ENCODE measurements at regions not wholly inside any gene's neighbourhood (a gene's known extent, or its start where the extent isn't known, plus 50 kb on each side); places are given as distances from the start of the nearest gene placed in this dataset.

DNA sequence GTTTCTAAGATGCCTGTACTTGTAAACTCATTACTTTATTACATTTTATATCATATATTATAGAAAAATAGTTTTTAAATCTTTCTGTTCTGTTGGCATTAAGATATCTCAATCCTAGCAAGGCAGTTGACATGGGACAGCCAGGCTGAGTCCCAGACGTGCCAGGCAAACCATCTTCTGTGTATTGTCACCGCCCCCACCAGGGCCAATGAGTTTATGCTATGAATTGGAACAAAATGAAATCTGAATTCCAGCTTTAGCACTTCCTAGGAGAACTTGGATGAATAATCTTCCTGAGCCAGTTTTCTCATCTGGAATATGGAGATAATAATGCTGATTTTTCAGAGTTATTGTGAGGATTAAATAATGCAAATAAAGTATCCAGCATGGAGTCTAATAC lies 79.9 kb upstream of the GSX1 start (continued):
- TF ChIP-seq ZNF589 (CRISPR knock-in tag; conservative IDR thresholded peaks at IDR 0.05) (no peak), SRSF4 (IDR thresholded peaks at IDR 0.05; ENCODE audit: low read depth, low read length, poor library complexity, severe bottlenecking) (no peak), ZNF563 (CRISPR knock-in tag; IDR thresholded peaks at IDR 0.05) (no peak), ZNF205 (CRISPR knock-in tag; IDR thresholded peaks at IDR 0.05) (no peak), SMC3 (IDR thresholded peaks at IDR 0.05; ENCODE audit: low read length) (peak; percentile 56), ISX (CRISPR knock-in tag; conservative IDR thresholded peaks at IDR 0.05) (no peak), SOX6 (IDR thresholded peaks at IDR 0.05) (no peak), SOX6 (CRISPR knock-in tag; IDR thresholded peaks at IDR 0.05) (no peak), MXD4 (CRISPR knock-in tag; IDR thresholded peaks at IDR 0.05) (no peak), NKX3-1 (CRISPR knock-in tag; IDR thresholded peaks at IDR 0.05) (no peak), ZNF446 (CRISPR knock-in tag; IDR thresholded peaks at IDR 0.05) (no peak)
- TF ChIP-seq, protein P1, sequence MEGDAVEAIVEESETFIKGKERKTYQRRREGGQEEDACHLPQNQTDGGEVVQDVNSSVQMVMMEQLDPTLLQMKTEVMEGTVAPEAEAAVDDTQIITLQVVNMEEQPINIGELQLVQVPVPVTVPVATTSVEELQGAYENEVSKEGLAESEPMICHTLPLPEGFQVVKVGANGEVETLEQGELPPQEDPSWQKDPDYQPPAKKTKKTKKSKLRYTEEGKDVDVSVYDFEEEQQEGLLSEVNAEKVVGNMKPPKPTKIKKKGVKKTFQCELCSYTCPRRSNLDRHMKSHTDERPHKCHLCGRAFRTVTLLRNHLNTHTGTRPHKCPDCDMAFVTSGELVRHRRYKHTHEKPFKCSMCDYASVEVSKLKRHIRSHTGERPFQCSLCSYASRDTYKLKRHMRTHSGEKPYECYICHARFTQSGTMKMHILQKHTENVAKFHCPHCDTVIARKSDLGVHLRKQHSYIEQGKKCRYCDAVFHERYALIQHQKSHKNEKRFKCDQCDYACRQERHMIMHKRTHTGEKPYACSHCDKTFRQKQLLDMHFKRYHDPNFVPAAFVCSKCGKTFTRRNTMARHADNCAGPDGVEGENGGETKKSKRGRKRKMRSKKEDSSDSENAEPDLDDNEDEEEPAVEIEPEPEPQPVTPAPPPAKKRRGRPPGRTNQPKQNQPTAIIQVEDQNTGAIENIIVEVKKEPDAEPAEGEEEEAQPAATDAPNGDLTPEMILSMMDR (CRISPR knock-in tag; IDR thresholded peaks at IDR 0.05): peak; percentile 69

DNA sequence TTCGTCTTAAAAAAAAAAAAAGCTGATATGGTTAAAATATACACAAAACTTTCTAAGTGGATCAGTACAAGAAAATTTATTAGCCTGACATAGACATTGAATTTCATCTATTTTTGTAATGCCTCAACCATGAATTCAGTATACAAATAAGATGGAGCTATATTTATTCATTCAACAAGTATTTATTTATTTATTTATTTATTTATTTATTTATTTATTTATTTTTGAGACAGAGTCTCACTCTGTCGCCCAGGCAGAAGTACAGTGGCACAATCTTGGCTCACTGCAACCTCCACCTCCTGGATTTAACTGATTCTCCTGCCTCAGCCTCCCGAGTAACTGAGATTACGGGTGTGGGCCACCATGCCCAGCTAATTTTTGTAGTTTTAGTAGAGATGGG lies 78.5 kb upstream of the GSX1 start:
- ChIA-PET CTCF (ENCODE audit: low intra/inter-chr PET ratio, low total read pairs) (no interaction called here), POLR2A (no interaction called here)
- Histone ChIP-seq H3K9ac (ENCODE audit: insufficient read depth, low read depth, low read length) (no peak overlapping the region), H3K36me3 (replicated peaks in 1 of 2; ENCODE audit: control insufficient read depth in 1 of 2, insufficient read depth in 2 of 2, low read length in 2 of 2) (no peaks in the 10 kb centered on the region), H3K4me2 (ENCODE audit: low read depth, low read length) (no peak overlapping the region), H3K27ac (ENCODE audit: extremely low read length, insufficient read depth, low read length) (no peak overlapping the region), H4K20me1 (ENCODE audit: insufficient read depth, low read length) (no peaks in the 10 kb centered on the region), H3K27me3 (ENCODE audit: control insufficient read depth in 1 of 2, insufficient read depth in 2 of 2, low read length in 2 of 2) (peaks cover 1 to 5% of the 10 kb centered on the region in 2 experiments; a peak in 2 of 5 replicates), H3K79me2 (ENCODE audit: insufficient read depth, low read length) (no peaks in the 10 kb centered on the region), H2AFZ (ENCODE audit: low read length) (no peak overlapping the region), H3K4me3 (replicated peaks in 1 of 3; ENCODE audit: insufficient read depth in 1 of 3, low read depth in 2 of 3, low read length in 3 of 3) (no peak overlapping the region), H3K9me3 (ENCODE audit: low read length) (no peaks in the 10 kb centered on the region), H3K4me1 (ENCODE audit: insufficient read depth, low read length) (peaks cover 12% of the 10 kb centered on the region; the same call in 1 of the 2 replicates)
- DNase-seq (ENCODE audit: low spot score) (no peak), FAIRE-seq (no peak), ATAC-seq (no peak)
- intact Hi-C loops (cut with micrococcal nuclease; ENCODE audit: unreplicated experiment) (loop anchor here (5.0 kb wide), 2 partner anchors 91 to 341 kb away; partner anchors contain the start of genes LNX2 and POLR1D), in situ Hi-C loops (cut with HindIII; ENCODE audit: extremely low pct_ligation_motif_present, low pct_unique_long_range_greater_than_20kb) (loop anchor here (5.0 to 10.0 kb wide), 2 partner anchors 181 to 339 kb away; no protein-coding TSS in a partner anchor)
- TF ChIP-seq ZNF282 (IDR thresholded peaks at IDR 0.05; ENCODE audit: partially characterized antibody) (no peak), MTF2 (CRISPR knock-in tag; IDR thresholded peaks at IDR 0.05; ENCODE audit: borderline replicate concordance) (no peak), ELF1 (CRISPR knock-in tag; IDR thresholded peaks at IDR 0.05) (no peak), CC2D1A (CRISPR knock-in tag; IDR thresholded peaks at IDR 0.05) (no peak)
- TF ChIP-seq, protein P1 (CRISPR knock-in tag; IDR thresholded peaks at IDR 0.05): no peak
- TF ChIP-seq, protein P2, sequence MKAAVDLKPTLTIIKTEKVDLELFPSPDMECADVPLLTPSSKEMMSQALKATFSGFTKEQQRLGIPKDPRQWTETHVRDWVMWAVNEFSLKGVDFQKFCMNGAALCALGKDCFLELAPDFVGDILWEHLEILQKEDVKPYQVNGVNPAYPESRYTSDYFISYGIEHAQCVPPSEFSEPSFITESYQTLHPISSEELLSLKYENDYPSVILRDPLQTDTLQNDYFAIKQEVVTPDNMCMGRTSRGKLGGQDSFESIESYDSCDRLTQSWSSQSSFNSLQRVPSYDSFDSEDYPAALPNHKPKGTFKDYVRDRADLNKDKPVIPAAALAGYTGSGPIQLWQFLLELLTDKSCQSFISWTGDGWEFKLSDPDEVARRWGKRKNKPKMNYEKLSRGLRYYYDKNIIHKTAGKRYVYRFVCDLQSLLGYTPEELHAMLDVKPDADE (CRISPR knock-in tag; IDR thresholded peaks at IDR 0.05): no peak
- WGBS (ENCODE audit: low lambda C conversion rate): 66% methylated on average over 4 of the region's 4 CpGs
- BruUV-seq (replicated peaks): no TSS peak

All from HepG2 (cell line).